Thyroid gland (tissue), 4 donors: ENCODE measurements at regions not wholly inside any gene's neighbourhood (a gene's known extent, or its start where the extent isn't known, plus 50 kb on each side); places are given as distances from the start of the nearest gene placed in this dataset.

Experiments used
- CTCF ChIP-seq, 6 experiments: fragments of 200-600 bp in 3 of 6; fragments of 450-650 bp in 3 of 6; sonication (generic) in 3 of 6; IDR thresholded peaks; one replicate each; pipeline ENCODE4 v1.5.1; 2016 to 2019; ENCODE audit warnings: antibody characterized with exemption in 6 of 6, mild to moderate bottlenecking in 2 of 6, inconsistent platforms in 1 of 6, moderate library complexity in 1 of 6
- POLR2A ChIP-seq, 2 donors: fragments of 450-650 bp; IDR thresholded peaks; one replicate each; pipeline ENCODE4 v1.6.1; 2017; ENCODE audit warnings: antibody characterized with exemption in 2 of 2, mild to moderate bottlenecking in 2 of 2, moderate library complexity in 1 of 2

GRCh38 chr21:15279482-15279881 lies 214.7 kb upstream of the NRIP1 start:
- no peak for TF ChIP-seq POLR2A (IDR thresholded peaks at IDR 0.05)
- TF ChIP-seq CTCF (IDR thresholded peaks at IDR 0.05): no peak
